ENCODE measurements at regions not wholly inside any gene's neighbourhood (a gene's known extent, or its start where the extent isn't known, plus 50 kb on each side); places are given as distances from the start of the nearest gene placed in this dataset.

GRCh38 chr3:135383301-135383700 is 582.2 kb upstream of the PPP2R3A start:
- Histone ChIP-seq H3K9me3 (ENCODE audit: insufficient read depth, low read length) (no peaks in the 10 kb centered on the region), H3K4me1 (ENCODE audit: insufficient read depth, insufficient read length) (peaks cover 2% of the 10 kb centered on the region), H3K4me3 (ENCODE audit: insufficient read length, low read depth) (no peak overlapping the region), H3K27me3 (ENCODE audit: insufficient read depth, insufficient read length) (no peaks in the 10 kb centered on the region), H3K9ac (ENCODE audit: insufficient read length, low read depth) (no peak overlapping the region), H3K36me3 (ENCODE audit: insufficient read depth, insufficient read length, low read length) (no peaks in the 10 kb centered on the region)
- no peak for TF ChIP-seq SUZ12 (IDR thresholded peaks at IDR 0.05; ENCODE audit: extremely low read depth, insufficient read depth, insufficient read length)
- no peak for TF ChIP-seq ZNF274 (IDR thresholded peaks at IDR 0.05; ENCODE audit: low read depth, low read length)
- no peak for TF ChIP-seq YY1 (IDR thresholded peaks at IDR 0.05; ENCODE audit: insufficient read depth, insufficient read length)
- DNase-seq (ENCODE audit: low read depth, low spot score) = no peak

- no peak for TF ChIP-seq YY1 (IDR thresholded peaks at IDR 0.05; ENCODE audit: insufficient read depth, insufficient read length)
- no peak for TF ChIP-seq SUZ12 (IDR thresholded peaks at IDR 0.05; ENCODE audit: extremely low read depth, insufficient read depth, insufficient read length)
- TF ChIP-seq ZNF274 (IDR thresholded peaks at IDR 0.05; ENCODE audit: low read depth, low read length) = no peak
- H3K4me1 ChIP-seq (ENCODE audit: insufficient read depth, insufficient read length) = no peaks in the 10 kb centered on the region
Observed at GRCh38 chr3:135392151-135392550, 573.4 kb upstream of the PPP2R3A start.

GRCh38 chr3:135393159-135393558 is 572.4 kb upstream of the PPP2R3A start:
- no peak for DNase-seq (ENCODE audit: low read depth, low spot score)
- Histone ChIP-seq H3K9me3 (ENCODE audit: insufficient read depth, low read length) (peaks cover 18% of the 10 kb centered on the region), H3K36me3 (ENCODE audit: insufficient read depth, insufficient read length, low read length) (no peaks in the 10 kb centered on the region), H3K4me1 (ENCODE audit: insufficient read depth, insufficient read length) (no peaks in the 10 kb centered on the region), H3K27me3 (ENCODE audit: insufficient read depth, insufficient read length) (no peaks in the 10 kb centered on the region), H3K9ac (ENCODE audit: insufficient read length, low read depth) (no peak overlapping the region), H3K4me3 (ENCODE audit: insufficient read length, low read depth) (no peak overlapping the region)
- TF ChIP-seq SUZ12 (IDR thresholded peaks at IDR 0.05; ENCODE audit: extremely low read depth, insufficient read depth, insufficient read length) (no peak), ZNF274 (IDR thresholded peaks at IDR 0.05; ENCODE audit: low read depth, low read length) (no peak), YY1 (IDR thresholded peaks at IDR 0.05; ENCODE audit: insufficient read depth, insufficient read length) (no peak)

More at GRCh38 chr3:135392151-135392550, 573.4 kb upstream of the PPP2R3A start:
- DNase-seq (ENCODE audit: low read depth, low spot score) = no peak
- Histone ChIP-seq H3K27me3 (ENCODE audit: insufficient read depth, insufficient read length) (no peaks in the 10 kb centered on the region), H3K36me3 (ENCODE audit: insufficient read depth, insufficient read length, low read length) (no peaks in the 10 kb centered on the region), H3K4me3 (ENCODE audit: insufficient read length, low read depth) (no peak overlapping the region), H3K9me3 (ENCODE audit: insufficient read depth, low read length) (peaks cover 18% of the 10 kb centered on the region), H3K9ac (ENCODE audit: insufficient read length, low read depth) (no peak overlapping the region)

DNA sequence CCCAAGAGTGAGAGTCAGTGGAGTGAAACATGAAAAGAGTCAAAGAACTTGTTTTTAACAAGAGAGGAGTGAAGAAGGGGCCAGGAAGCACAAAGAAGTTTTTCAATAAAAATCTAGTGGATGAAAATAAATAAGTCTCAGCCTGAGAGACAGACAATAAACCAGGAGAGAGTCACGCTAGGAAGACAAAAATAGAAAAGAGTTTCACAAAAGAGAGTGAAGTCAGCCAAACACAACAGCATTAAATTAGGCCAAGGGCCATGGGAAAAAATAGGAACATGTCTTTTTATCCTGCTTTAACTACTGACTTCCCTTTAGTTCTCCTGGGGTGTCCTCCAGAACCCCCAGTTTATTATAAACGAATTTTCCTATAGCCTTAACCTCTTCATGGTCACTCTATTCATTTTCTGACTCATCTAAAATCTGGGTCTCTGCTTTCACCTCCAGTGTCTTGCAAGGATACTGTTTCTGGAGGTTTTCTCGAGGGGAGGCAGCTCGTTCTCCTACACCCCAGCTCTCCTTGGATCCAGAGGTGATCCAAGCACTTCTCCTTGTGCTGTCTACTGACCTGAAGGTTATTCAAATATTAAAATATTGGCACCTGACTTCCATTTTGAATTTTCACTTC is 571.5 kb upstream of the PPP2R3A start:
- DNase-seq (ENCODE audit: low read depth, low spot score) = no peak
- no peak for TF ChIP-seq ZNF274 (IDR thresholded peaks at IDR 0.05; ENCODE audit: low read depth, low read length)
- TF ChIP-seq YY1 (IDR thresholded peaks at IDR 0.05; ENCODE audit: insufficient read depth, insufficient read length) = no peak
- TF ChIP-seq SUZ12 (IDR thresholded peaks at IDR 0.05; ENCODE audit: extremely low read depth, insufficient read depth, insufficient read length) = no peak

DNA sequence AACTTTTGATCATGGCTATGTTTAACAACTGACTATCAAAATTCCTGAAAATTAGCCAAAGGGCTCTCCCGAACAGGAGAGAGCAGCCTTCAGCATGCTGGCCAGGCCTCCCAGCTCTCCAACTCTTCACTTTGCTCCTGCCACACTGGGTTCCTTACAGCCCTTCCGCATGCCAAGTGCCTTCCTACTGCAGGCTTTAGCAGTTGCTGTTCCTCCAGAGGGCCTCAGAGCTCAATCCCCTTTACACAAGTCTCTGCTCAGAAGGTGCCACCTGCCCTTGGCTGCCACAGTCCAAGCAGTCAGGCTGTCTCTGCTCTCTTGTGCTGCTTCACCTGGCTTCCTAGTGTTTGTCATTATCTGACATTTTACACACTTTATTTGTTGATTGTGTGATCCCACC is 553.1 kb upstream of the PPP2R3A start:
- Histone ChIP-seq H3K4me3 (ENCODE audit: insufficient read length, low read depth) (no peak overlapping the region), H3K9me3 (ENCODE audit: insufficient read depth, low read length) (no peaks in the 10 kb centered on the region), H3K9ac (ENCODE audit: insufficient read length, low read depth) (no peak overlapping the region), H3K27me3 (ENCODE audit: insufficient read depth, insufficient read length) (no peaks in the 10 kb centered on the region), H3K36me3 (ENCODE audit: insufficient read depth, insufficient read length, low read length) (no peaks in the 10 kb centered on the region), H3K4me1 (ENCODE audit: insufficient read depth, insufficient read length) (no peaks in the 10 kb centered on the region)
- DNase-seq (ENCODE audit: low read depth, low spot score) = no peak
- TF ChIP-seq ZNF274 (IDR thresholded peaks at IDR 0.05; ENCODE audit: low read depth, low read length) (no peak), SUZ12 (IDR thresholded peaks at IDR 0.05; ENCODE audit: extremely low read depth, insufficient read depth, insufficient read length) (no peak), YY1 (IDR thresholded peaks at IDR 0.05; ENCODE audit: insufficient read depth, insufficient read length) (no peak)

More for the DNA sequence above, 571.5 kb upstream of the PPP2R3A start:
- no peak overlapping the region for H3K4me3 ChIP-seq (ENCODE audit: insufficient read length, low read depth)
- H3K9me3 ChIP-seq (ENCODE audit: insufficient read depth, low read length) = peaks cover 18% of the 10 kb centered on the region
- H3K36me3 ChIP-seq (ENCODE audit: insufficient read depth, insufficient read length, low read length) = no peaks in the 10 kb centered on the region
- no peaks in the 10 kb centered on the region for H3K4me1 ChIP-seq (ENCODE audit: insufficient read depth, insufficient read length)
- H3K27me3 ChIP-seq (ENCODE audit: insufficient read depth, insufficient read length) = no peaks in the 10 kb centered on the region
- H3K9ac ChIP-seq (ENCODE audit: insufficient read length, low read depth) = no peak overlapping the region

DNA sequence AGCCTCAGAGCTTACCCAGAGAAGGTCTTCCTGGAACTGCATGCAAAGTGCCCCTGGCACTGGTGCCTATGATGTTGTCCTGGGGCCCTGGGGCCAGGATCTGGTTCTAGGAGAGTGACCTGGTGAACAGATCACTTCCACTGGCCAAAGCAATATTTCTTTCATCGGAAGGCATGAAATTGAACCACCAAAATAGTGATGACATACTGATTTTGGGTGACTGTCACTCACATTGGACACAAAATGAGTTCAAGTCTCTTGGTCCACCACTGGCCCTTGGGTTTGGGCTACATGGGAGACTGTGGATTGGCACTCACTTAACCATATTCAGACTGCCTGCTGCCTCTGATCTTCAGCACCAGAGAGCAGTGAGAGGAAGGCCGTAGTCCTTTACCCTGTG is 549.3 kb upstream of the PPP2R3A start:
- no peaks in the 10 kb centered on the region for H3K27me3 ChIP-seq (ENCODE audit: insufficient read depth, insufficient read length)
- H3K36me3 ChIP-seq (ENCODE audit: insufficient read depth, insufficient read length, low read length) = no peaks in the 10 kb centered on the region
- TF ChIP-seq ZNF274 (IDR thresholded peaks at IDR 0.05; ENCODE audit: low read depth, low read length) (no peak), YY1 (IDR thresholded peaks at IDR 0.05; ENCODE audit: insufficient read depth, insufficient read length) (no peak), SUZ12 (IDR thresholded peaks at IDR 0.05; ENCODE audit: extremely low read depth, insufficient read depth, insufficient read length) (no peak)
- H3K9me3 ChIP-seq (ENCODE audit: insufficient read depth, low read length) = no peaks in the 10 kb centered on the region
- no peak for DNase-seq (ENCODE audit: low read depth, low spot score)
- no peak overlapping the region for H3K4me3 ChIP-seq (ENCODE audit: insufficient read length, low read depth)
- no peaks in the 10 kb centered on the region for H3K4me1 ChIP-seq (ENCODE audit: insufficient read depth, insufficient read length)
- H3K9ac ChIP-seq (ENCODE audit: insufficient read length, low read depth) = no peak overlapping the region

GRCh38 chr3:135419155-135419554 is 546.4 kb upstream of the PPP2R3A start:
- Histone ChIP-seq H3K4me3 (ENCODE audit: insufficient read length, low read depth) (no peak overlapping the region), H3K27me3 (ENCODE audit: insufficient read depth, insufficient read length) (no peaks in the 10 kb centered on the region)

More at GRCh38 chr3:135419155-135419554, 546.4 kb upstream of the PPP2R3A start:
- no peak for DNase-seq (ENCODE audit: low read depth, low spot score)
- Histone ChIP-seq H3K9ac (ENCODE audit: insufficient read length, low read depth) (no peak overlapping the region), H3K9me3 (ENCODE audit: insufficient read depth, low read length) (no peaks in the 10 kb centered on the region), H3K4me1 (ENCODE audit: insufficient read depth, insufficient read length) (no peaks in the 10 kb centered on the region), H3K36me3 (ENCODE audit: insufficient read depth, insufficient read length, low read length) (no peaks in the 10 kb centered on the region)
- TF ChIP-seq SUZ12 (IDR thresholded peaks at IDR 0.05; ENCODE audit: extremely low read depth, insufficient read depth, insufficient read length) = no peak
- no peak for TF ChIP-seq YY1 (IDR thresholded peaks at IDR 0.05; ENCODE audit: insufficient read depth, insufficient read length)
- TF ChIP-seq ZNF274 (IDR thresholded peaks at IDR 0.05; ENCODE audit: low read depth, low read length) = no peak

Data from NT2/D1 (cell line).